NCI-H1694 treated with DMSO at 0.1 percent for 48 hours (cell line): ENCODE measurements at regions not wholly inside any gene's neighbourhood (a gene's known extent, or its start where the extent isn't known, plus 50 kb on each side); places are given as distances from the start of the nearest gene placed in this dataset.

Experiments used
- DNase-seq: peaks from one replicate; lab custom pipeline; 2025; lab: John Stamatoyannopoulos, UW

DNA sequence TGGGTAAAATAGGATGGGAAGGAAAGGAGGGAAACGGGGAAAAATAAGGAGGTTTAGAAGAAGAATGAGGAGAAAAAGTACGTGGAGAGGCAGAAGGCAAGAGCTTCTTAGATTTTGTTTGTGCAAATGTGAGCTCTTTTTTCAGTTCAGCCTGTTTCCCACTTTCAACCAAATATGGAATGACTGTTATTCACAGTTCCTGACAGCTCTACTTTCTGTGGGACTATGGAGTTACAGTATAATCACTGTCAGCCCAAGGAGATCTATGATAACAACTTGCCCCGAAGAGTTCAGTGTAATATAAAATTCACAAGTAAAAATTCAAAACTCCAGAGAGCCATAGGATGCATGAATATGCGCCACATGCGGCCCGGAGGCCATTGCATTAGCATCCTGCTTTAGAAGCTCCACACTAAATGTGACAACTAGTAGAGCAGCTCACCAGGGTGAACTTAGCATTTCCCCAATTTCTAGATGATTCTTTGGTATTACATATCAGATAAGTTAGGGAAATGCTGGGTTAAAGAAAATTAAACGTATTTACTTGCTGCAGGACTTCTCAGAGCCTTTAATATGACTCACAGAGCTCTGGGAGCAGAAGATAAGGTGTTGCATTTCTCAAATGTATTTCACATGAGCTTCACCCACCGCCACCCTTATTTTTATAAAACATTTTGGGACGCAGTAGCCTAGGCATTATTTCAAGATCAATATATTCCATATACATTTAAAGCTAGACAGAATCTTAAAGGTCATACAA, 234.6 kb downstream of the EBLN2 start:
- no peak for DNase-seq

DNA sequence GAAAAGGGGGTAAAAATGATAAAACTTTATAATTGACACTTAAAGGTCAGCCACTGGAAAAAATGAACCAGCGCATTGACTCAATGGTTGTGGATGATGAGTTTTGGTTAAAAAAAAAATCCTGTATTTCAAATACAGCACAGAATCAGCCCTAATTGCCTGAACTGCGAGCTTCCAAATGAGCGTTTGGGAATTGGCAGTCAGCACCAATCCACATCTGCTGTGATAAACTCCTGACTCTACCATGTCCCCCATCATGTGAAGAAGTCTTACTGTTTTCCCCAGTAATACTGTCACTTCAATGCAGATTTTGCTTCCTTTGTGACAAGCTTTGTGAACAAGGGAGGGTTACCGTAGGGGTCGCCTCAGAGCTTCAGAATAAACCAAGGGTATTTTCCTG, 235.4 kb downstream of the EBLN2 start:
- DNase-seq: no peak

DNA sequence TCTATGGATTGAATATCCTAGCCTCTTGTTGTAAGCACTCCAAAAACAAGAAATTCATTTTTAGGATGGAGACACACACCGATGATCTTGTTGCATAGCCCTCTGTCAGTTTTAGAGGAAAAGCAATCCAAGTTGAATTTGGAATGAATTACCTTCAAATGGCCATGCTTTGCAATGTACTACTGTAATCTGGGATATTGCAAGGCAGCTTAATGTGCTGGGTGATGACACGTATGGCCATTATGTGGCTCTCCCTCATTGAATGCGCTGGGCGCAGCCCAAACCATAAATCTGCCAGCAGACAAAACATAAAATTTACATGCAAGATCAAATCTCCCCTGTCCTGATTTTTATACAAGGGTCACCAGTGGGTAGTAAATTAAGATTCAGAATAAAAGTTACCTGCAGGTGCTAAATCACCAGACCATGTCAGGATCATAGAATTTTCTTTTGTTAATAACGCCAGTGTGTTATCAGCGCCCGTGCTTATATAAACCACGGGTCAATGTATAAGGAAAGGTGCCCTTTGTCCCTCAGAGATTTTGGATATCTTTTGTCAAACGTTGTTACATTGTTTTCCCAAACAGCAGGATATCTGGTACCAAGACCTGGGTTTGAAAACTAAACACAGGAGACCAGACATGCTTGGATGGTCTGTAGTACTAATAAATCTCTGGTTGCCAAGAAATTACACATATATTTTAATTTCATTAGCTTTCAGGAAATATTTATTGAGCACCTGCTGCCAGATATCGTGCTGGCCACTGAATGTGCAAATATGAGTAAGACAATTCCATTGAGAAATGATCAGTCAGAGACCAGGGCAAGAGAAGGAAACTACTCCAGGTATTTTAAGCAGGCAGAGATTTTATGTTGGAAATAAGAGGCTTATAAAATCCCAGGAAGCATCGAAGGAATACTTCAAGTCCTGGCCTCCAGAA, 237.1 kb downstream of the EBLN2 start:
- no peak for DNase-seq

DNA sequence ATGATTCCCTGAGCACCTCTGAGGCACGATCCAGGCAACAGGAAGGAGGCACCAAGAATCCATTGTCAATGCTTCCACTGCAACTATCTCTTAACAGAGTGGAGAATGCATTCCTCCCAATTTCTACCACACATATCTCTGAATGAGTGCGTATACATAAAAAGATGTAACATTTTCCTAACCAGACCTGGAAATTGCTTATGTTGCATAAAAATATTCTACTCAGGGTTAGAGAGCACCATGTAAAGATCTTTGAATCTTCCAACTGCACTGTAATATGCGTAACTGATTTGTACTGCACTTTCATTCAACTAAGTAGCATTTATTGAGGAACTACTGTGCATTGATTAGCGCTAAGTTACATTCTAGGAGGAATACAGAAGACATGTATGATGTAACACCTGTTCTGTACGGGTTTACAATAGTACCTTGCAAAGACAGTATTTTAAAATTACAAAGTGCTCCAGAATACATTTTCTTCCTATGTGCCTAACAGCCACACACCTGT, 237.8 kb downstream of the EBLN2 start:
- DNase-seq: no peak

DNA sequence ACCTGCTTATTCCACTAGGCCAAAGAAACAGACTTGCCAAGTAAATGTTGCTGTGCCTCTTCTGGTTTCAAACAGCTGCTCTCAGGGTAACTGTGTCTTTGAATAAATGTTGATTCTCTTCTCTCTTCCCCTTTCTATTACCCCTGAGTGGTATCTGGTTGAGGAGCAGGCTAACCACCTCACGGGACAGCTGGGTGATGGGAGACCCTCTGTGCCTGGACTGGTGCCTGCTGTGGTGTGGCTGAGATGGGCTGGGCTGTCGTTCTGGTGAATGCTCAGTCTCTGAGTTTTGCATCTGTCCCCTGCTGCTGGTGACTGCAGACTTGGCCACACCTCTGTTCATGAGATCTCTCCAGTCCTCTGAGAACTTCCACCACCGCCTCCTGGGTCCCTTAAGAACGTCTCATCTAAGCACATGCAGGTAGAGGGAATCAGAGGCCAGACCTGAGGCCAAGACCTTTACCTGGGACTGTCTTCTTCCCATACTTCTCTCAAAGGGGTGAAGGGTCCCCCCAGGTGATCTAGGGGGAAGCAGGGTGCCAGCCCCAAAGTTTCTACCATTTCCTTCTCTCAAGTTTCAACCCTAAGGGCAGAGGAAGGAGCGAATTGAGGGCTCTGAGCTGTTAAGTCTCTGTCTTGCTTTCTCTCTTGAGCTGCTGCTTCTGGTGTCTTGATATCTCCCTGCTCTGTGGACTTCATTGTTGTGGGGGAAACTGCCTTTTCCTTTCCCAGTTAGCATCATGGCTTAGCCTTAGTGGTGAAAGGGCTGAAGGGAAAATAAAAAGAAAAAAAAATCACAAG, 252.9 kb downstream of the EBLN2 start:
- no peak for DNase-seq

DNA sequence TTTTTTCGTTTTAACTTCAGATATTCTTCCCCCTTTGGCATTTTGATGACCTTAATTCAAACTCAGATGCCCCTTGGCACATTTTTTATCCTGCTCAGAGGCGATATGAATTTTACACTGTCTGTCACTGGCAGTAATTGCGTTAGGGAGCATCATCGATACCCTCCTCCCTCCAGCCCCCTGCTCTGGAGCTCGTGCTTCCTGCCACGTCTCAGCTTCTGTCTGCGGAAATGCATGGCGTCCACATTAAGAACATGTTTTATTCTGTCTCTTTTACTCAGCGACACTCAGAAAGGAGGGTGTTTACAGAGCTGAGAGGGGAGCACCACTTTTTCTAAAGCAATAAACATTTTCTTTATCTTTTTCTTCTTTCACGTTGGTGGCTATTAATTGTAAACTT, 254.2 kb downstream of the EBLN2 start:
- no peak for DNase-seq

DNA sequence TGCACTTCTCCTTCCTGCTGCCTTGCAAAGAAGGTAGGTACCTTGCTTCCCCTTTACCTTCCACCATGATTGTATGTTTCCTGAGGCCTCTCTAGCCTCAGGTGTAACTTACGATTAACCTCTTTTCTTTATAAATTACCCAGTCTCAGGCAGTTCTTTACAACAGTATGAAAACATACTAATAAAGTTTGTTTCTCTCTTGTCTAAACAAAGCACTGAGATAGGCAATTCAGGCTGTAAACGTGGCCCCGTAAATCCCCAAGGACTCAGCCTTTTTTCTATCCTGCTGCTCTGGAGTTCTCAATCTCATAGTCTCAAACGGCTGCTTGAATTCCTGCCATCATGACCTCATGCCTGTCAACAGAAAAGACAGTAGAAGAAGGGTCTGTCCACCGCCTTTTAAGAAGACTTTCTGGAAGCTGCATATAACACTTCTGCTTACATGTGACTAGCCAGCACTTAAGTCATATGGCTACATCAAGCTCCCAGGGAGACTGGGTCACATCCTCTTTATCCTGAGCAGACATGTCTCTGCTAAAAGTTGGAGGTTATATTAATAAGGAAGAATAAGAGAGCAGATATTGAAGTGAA, 257.8 kb downstream of the EBLN2 start:
- DNase-seq: no peak

DNA sequence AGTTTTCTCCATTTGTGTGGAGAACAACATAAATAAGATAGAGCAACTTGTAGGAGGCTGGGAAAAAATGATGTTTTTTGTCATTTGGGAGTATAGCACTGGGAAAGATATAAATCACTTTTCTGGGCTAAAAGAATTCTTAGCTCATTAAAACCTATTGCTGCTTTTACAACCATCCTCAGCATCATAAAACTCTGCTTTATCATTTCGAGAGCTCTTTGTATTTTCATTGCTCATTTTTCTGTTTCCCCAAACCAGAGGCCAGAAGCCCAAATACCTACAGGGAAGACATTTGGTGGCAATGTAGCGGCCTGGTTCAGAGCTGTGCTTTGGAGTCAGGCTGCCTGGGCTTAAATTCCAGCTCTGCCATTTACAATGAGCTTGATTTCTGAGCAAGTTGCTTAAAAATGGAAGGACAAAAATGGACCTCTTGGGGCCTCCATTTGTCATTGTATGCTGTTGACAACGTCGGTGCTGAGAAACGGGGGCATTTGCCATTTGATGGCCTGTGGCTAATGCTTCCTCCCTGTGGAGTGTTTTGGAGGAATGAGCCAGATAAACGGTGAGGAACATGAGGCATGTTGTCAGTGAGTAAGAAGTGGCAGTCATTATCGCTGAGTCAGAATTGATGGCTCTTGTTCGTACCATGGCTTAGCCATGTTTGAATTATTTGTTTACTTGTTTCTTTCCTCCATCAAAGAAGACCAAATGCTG, 260.0 kb downstream of the EBLN2 start:
- DNase-seq: no peak

DNA sequence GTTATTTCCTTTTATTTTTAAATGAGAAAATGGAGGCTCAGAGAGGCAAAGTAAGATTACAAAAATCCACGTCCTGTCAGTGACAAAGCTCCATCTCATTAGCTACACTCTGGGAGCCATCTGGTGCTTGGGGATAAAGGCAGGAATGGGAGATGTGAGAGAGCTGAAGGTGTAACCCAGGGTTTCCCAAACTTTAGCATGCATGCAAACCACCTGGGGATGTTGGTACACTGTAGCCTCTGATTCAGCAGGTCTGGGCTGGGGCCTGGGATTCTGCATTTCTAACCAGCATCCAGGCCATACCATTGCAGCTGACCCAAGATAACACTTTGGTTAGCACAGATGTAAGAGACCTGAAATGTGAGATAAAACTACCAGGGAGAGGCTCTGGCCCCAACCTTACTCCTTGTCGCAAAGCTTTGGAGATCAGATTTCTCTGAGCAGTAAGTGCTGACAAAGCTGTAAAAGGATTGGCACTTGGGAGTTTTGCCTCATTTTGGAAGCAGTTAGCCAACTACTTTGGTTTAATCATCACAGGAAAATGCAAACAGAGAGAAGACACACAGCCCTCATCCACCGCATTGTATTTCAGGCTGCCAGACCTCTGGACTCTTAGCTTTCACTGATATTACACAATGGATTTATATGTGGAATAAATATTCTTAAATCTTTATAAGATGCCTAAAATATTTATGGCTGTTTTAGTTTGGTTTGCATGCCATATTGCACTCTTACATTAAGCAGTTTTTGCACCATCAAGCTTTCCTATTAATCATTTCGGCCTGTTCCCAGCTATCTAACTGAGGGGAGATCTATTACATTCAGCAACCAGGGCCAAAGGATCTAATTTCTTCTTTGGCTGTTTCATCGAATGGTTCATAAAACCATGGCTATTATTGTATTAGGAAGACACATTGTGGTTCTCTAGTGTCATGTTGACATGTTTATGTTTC, 263.0 kb downstream of the EBLN2 start:
- no peak for DNase-seq

DNA sequence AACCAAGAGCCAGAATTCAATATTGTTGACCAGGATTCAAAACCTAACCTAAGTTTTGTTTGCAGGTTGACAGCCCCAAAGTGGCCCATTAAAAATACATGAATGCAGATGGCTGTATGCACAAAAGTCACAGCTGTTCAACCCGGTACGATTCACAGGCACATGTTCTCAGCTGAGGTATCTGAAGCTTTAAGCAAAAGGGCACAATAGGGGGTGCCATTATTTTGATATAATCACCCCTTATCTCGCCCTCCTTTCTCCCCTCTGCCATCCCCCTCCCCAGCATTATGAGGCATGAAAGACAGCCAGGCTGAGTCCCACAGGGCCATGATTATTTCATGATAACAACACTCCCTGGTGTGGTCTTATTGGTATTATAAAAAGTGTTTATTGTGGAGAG, 264.9 kb downstream of the EBLN2 start:
- no peak for DNase-seq

DNA sequence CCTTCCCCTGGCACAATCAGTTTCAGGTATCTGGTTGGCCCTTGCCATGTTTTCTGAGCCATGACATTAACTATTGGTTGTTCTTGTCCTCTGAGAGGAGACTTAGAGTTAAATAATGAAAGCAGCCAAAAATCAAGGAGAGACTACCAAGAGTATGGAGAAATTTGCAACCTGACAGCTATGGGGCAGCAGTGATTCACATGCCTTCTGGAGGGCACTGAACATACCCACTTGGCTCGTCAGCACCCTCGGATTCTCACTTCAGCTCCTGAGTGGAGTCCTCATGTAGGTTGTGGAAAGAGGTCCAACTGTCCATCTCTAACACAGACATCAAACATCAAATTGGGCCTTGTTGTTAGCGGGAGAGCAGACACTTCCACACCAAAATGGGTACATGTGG, 265.6 kb downstream of the EBLN2 start:
- no peak for DNase-seq
